ENCODE measurements at regions not wholly inside any gene's neighbourhood (a gene's known extent, or its start where the extent isn't known, plus 50 kb on each side); places are given as distances from the start of the nearest gene placed in this dataset.

DNA sequence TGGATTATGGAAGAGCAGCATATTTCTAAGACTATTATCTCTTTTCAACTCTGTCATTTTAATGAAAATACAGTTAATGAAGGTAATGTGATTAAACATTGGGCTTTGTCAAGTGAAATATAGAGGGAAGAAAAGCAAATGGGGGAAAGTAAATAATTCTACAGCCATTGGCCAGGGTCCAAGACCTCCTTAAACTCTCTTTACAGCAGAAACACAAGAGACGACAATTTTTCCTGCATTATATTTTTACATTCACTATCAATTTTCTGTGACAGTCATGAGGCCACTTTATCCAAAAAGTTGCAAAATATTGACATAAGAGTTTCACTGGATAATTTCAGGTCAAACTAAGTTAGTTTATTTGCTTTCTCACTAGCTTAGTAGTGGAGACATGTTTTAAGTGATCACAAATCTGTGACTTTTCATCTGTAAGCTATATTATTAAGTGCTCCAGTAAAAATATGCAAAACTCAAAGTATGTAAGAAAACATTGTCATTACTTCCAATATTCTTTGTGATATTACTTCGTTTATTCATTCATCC is 385.9 kb upstream of the DPH6 start:
- no peak for TF ChIP-seq EZH2 (IDR thresholded peaks at IDR 0.05; ENCODE audit: borderline replicate concordance, insufficient read depth, low read depth, low read length, poor library complexity, severe bottlenecking)
- TF ChIP-seq, protein P1, sequence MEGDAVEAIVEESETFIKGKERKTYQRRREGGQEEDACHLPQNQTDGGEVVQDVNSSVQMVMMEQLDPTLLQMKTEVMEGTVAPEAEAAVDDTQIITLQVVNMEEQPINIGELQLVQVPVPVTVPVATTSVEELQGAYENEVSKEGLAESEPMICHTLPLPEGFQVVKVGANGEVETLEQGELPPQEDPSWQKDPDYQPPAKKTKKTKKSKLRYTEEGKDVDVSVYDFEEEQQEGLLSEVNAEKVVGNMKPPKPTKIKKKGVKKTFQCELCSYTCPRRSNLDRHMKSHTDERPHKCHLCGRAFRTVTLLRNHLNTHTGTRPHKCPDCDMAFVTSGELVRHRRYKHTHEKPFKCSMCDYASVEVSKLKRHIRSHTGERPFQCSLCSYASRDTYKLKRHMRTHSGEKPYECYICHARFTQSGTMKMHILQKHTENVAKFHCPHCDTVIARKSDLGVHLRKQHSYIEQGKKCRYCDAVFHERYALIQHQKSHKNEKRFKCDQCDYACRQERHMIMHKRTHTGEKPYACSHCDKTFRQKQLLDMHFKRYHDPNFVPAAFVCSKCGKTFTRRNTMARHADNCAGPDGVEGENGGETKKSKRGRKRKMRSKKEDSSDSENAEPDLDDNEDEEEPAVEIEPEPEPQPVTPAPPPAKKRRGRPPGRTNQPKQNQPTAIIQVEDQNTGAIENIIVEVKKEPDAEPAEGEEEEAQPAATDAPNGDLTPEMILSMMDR (IDR thresholded peaks at IDR 0.05), result no peak
- no peak for DNase-seq
- H3K4me1 Mint-ChIP-seq, result no peaks in the 10 kb centered on the region
- no peaks in the 10 kb centered on the region for H4K20me1 ChIP-seq (ENCODE audit: control insufficient read depth, insufficient read depth, low read length, poor library complexity, severe bottlenecking)
- no peak overlapping the region for H3K4me3 ChIP-seq (ENCODE audit: control extremely low read depth in 1 of 5, extremely low read depth in 1 of 5, insufficient read depth in 1 of 5, low read depth in 2 of 5, low read length in 4 of 5)
- ChIA-PET POLR2A (no interaction called here), CTCF (no interaction called here)
- H3K9ac ChIP-seq (ENCODE audit: low read length), result no peak overlapping the region
- no peaks in the 10 kb centered on the region for H3K27me3 Mint-ChIP-seq
- no peak overlapping the region for H3K4me2 ChIP-seq (replicated peaks; ENCODE audit: low read depth, low read length, poor library complexity, severe bottlenecking)
- no peaks in the 10 kb centered on the region for H3K9me3 Mint-ChIP-seq (ENCODE audit: insufficient read depth)
- H3K36me3 ChIP-seq (replicated peaks in 1 of 2; ENCODE audit: control extremely low read depth in 1 of 2, control insufficient read depth in 1 of 2, extremely low read depth in 1 of 2, insufficient read depth in 2 of 2, low read length in 1 of 2), result no peaks in the 10 kb centered on the region
- H3K27me3 ChIP-seq (replicated peaks in 1 of 4; ENCODE audit: control extremely low read depth in 1 of 4, control insufficient read depth in 3 of 4, insufficient read depth in 4 of 4, low read length in 3 of 4), result no peaks in the 10 kb centered on the region
- H3K4me1 ChIP-seq (ENCODE audit: control insufficient read depth in 2 of 2, insufficient read depth in 2 of 2, low read length in 2 of 2), result no peaks in the 10 kb centered on the region
- WGBS (ENCODE audit: insufficient coverage), result no CpG with 5 or more reads among the region's 2 CpGs
- no peak overlapping the region for H3K4me3 Mint-ChIP-seq
- H3K27ac ChIP-seq (ENCODE audit: low read length in 2 of 2), result no peak overlapping the region
- H3K27ac Mint-ChIP-seq, result no peak overlapping the region
- no peaks in the 10 kb centered on the region for H3K9me3 ChIP-seq (ENCODE audit: control extremely low read depth in 1 of 3, control insufficient read depth in 2 of 3, insufficient read depth in 1 of 3, low read length in 2 of 3)
- H3K79me2 ChIP-seq (ENCODE audit: control insufficient read depth, insufficient read depth, low read length), result no peaks in the 10 kb centered on the region
- ATAC-seq (ENCODE audit: low read depth), result no peak
- intact Hi-C loops (cut with micrococcal nuclease), result no loop called here
- H2AFZ ChIP-seq (ENCODE audit: insufficient read depth, low read depth, low read length, poor library complexity, severe bottlenecking), result no peak overlapping the region

DNA sequence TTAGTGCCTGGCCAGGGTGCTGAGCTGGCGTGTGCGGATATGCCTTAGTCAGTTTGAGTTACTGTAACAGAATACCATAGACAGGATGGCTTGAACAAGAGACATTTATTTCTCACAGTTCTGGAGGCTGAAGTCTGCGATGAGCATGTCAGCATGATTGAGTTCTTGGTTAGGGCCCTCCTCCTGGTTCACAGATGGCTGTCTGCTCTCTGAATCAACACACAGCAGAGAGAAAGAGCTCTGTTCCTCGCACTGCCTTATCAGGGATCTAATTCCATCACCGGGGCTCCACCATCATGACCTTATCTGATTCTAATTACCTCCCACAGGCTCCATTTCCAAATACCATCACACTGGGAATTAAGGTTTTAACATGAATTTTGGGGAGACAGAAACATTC is 386.6 kb upstream of the DPH6 start:
- intact Hi-C loops (cut with micrococcal nuclease), result no loop called here
- WGBS (ENCODE audit: insufficient coverage), result 80% methylated on average over 4 of the region's 5 CpGs
- Histone ChIP-seq H3K4me1 (ENCODE audit: control insufficient read depth in 2 of 2, insufficient read depth in 2 of 2, low read length in 2 of 2) (no peaks in the 10 kb centered on the region), H3K4me3 (ENCODE audit: control extremely low read depth in 1 of 5, extremely low read depth in 1 of 5, insufficient read depth in 1 of 5, low read depth in 2 of 5, low read length in 4 of 5) (no peak overlapping the region), H3K9ac (ENCODE audit: low read length) (no peak overlapping the region), H3K27me3 (replicated peaks in 1 of 4; ENCODE audit: control extremely low read depth in 1 of 4, control insufficient read depth in 3 of 4, insufficient read depth in 4 of 4, low read length in 3 of 4) (no peaks in the 10 kb centered on the region), H4K20me1 (ENCODE audit: control insufficient read depth, insufficient read depth, low read length, poor library complexity, severe bottlenecking) (no peaks in the 10 kb centered on the region), H2AFZ (ENCODE audit: insufficient read depth, low read depth, low read length, poor library complexity, severe bottlenecking) (no peak overlapping the region), H3K4me2 (replicated peaks; ENCODE audit: low read depth, low read length, poor library complexity, severe bottlenecking) (no peak overlapping the region), H3K9me3 (ENCODE audit: control extremely low read depth in 1 of 3, control insufficient read depth in 2 of 3, insufficient read depth in 1 of 3, low read length in 2 of 3) (no peaks in the 10 kb centered on the region), H3K36me3 (replicated peaks in 1 of 2; ENCODE audit: control extremely low read depth in 1 of 2, control insufficient read depth in 1 of 2, extremely low read depth in 1 of 2, insufficient read depth in 2 of 2, low read length in 1 of 2) (no peaks in the 10 kb centered on the region), H3K27ac (ENCODE audit: low read length in 2 of 2) (no peak overlapping the region), H3K79me2 (ENCODE audit: control insufficient read depth, insufficient read depth, low read length) (no peaks in the 10 kb centered on the region)
- ATAC-seq (ENCODE audit: low read depth), result no peak
- H3K4me1 Mint-ChIP-seq, result no peaks in the 10 kb centered on the region
- H3K4me3 Mint-ChIP-seq, result no peak overlapping the region
- POLR2A ChIA-PET, result no interaction called here
- no peak for DNase-seq
- TF ChIP-seq, protein P1 (IDR thresholded peaks at IDR 0.05), result no peak
- CTCF ChIA-PET, result no interaction called here
- no peaks in the 10 kb centered on the region for H3K27me3 Mint-ChIP-seq
- no peaks in the 10 kb centered on the region for H3K9me3 Mint-ChIP-seq (ENCODE audit: insufficient read depth)
- H3K27ac Mint-ChIP-seq, result no peak overlapping the region
